Esophagus (tissue), 2 donors: ENCODE measurements at regions not wholly inside any gene's neighbourhood (a gene's known extent, or its start where the extent isn't known, plus 50 kb on each side); places are given as distances from the start of the nearest gene placed in this dataset.
"Not testable (repeated sequence)": the region's sequence is repeated elsewhere in the genome, so short reads cannot be mapped to it uniquely, and the experiment has no call there.

ENCODE experiments used
- H3K27ac ChIP-seq, 2 donors: one replicate each; pipeline ENCODE4 v1.5.1; 2013; ENCODE audit warnings: low read depth in 2 of 2, mild to moderate bottlenecking in 2 of 2, inconsistent platforms in 1 of 2, low read length in 1 of 2, moderate library complexity in 1 of 2
- H3K27me3 ChIP-seq, 2 donors: one replicate each; pipeline ENCODE4 v1.6.1; 2013; ENCODE audit warnings: low read length in 2 of 2, control low read depth in 1 of 2, mild to moderate bottlenecking in 1 of 2; ENCODE audit not compliant: insufficient read depth in 2 of 2, control insufficient read depth in 1 of 2
- H3K36me3 ChIP-seq, 2 donors: one replicate each; pipeline ENCODE4 v1.6.1; 2013; ENCODE audit warnings: low read length in 1 of 2; ENCODE audit not compliant: control insufficient read depth in 2 of 2, insufficient read depth in 2 of 2
- H3K4me1 ChIP-seq, 2 donors: one replicate each; pipeline ENCODE4 v1.6.1; 2013; ENCODE audit warnings: low read length in 1 of 2; ENCODE audit not compliant: control insufficient read depth in 2 of 2, insufficient read depth in 2 of 2
- H3K4me3 ChIP-seq, 2 donors: one replicate each; pipeline ENCODE4 v1.5.1; 2013; ENCODE audit warnings: low read length in 2 of 2, mild to moderate bottlenecking in 2 of 2, low read depth in 1 of 2, moderate library complexity in 1 of 2
- H3K9me3 ChIP-seq, 2 donors: one replicate each; pipeline ENCODE4 v1.6.1; 2013; ENCODE audit warnings: mild to moderate bottlenecking in 2 of 2, low read depth in 1 of 2, low read length in 1 of 2, moderate library complexity in 1 of 2; ENCODE audit not compliant: control insufficient read depth in 2 of 2, insufficient read depth in 1 of 2
- WGBS, 2 donors: extraction: QIAGEN DNeasy Blood & Tissue Kit; methylation state at CpG; one replicate each; pipeline ENCODE4 v1.1.7; 2013; 5-methylcytosine and 5-hydroxymethylcytosine counted together
- donor health status: healthy with polysubstance abuse.
- donor health status: Bipolar disorder and iron deficiency.

DNA sequence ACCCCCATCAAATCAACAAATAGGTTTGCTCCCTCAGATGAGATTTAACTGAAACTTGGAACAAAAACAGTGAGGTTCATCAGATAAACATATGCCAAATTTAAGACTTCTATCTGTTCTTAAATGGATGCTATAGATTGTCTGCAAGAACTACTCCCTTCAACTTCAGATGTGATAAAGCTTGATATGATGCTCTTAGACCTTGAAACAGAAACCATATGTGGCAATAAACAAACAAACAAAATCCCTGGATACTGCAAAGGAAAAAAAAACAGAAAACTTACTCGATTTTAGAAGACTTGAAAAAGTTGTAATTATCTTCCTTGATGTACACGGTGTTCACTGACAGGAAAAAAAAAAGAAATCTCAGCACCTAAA lies 286.1 kb upstream of the USP25 start:
- no peaks in the 10 kb centered on the region for H3K27me3 ChIP-seq
- H3K4me3 ChIP-seq: no peak overlapping the region
- no peaks in the 10 kb centered on the region for H3K36me3 ChIP-seq
- H3K9me3 ChIP-seq: no peaks in the 10 kb centered on the region
- no peaks in the 10 kb centered on the region for H3K4me1 ChIP-seq
- H3K27ac ChIP-seq: no peak overlapping the region
- 44 to 50% methylated on average over 2 of the region's 2 CpGs for WGBS, 2 donors

DNA sequence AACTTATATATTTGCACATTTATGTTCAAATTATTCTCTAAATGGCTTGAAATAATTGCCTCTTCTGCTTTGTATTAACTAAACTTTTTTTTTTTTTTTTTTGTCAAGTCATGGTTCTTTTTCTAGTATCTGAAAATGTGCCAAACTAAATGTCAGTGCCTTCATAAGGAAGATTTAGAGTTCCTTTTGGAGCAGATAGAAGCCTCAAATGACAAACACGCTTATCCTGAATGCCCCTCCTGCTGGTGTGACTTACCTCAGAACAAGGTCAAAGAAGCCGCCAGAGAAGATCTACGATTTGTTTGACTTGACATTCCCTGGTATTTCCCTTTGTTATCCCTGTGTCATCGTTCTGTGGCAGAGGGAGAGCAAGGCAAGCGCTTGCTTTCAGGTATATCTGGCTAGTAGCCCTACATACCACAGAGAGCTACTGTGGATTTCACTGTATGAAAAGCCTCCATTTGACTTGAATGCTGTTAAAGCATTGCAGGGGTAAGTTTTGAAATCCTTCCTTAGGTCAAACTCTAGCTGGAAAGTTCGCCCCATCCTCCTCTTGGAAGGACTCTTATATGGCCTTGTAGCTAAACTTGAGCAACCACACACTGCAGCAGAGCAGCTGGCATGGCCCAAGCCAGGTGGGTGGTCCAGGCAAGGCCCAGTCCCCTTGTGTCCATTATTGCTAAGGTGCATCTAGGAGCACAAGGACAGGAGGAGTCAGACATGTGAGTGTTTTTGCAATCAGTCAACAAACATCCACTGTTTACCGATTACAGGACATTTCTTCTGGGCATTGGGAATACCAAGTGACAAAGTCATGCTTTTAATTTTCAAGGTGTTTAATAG lies 285.4 kb upstream of the USP25 start:
- WGBS, 2 donors: 69 to 75% methylated on average over 7 of the region's 7 CpGs
- no peak overlapping the region for H3K4me3 ChIP-seq
- no peaks in the 10 kb centered on the region for H3K9me3 ChIP-seq
- no peaks in the 10 kb centered on the region for H3K36me3 ChIP-seq
- no peak overlapping the region for H3K27ac ChIP-seq
- H3K4me1 ChIP-seq: no peaks in the 10 kb centered on the region
- no peaks in the 10 kb centered on the region for H3K27me3 ChIP-seq

DNA sequence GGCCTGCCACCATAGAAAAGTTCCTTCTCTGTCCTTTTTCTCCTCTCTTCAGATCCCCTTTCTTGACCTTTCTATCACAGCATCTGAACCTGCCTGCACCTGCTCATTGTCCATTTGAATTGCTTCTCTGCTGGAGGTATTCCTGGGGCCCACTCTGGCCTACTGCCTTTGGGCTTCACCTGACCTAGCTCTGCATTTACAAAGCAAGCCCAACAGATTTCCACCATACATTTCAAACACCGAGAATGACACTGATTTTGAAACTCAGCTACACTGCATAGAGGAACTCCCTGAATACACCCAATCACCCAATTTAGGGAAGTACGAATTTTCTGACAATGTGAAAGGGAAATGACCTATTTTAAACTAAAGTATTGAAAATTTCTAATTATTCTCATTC lies 284.5 kb upstream of the USP25 start:
- Histone ChIP-seq H3K27me3 (no peaks in the 10 kb centered on the region), H3K9me3 (no peaks in the 10 kb centered on the region), H3K27ac (no peak overlapping the region), H3K36me3 (no peaks in the 10 kb centered on the region), H3K4me1 (no peaks in the 10 kb centered on the region), H3K4me3 (no peak overlapping the region)
- 76 to 83% methylated on average over 2 of the region's 2 CpGs for WGBS, 2 donors

DNA sequence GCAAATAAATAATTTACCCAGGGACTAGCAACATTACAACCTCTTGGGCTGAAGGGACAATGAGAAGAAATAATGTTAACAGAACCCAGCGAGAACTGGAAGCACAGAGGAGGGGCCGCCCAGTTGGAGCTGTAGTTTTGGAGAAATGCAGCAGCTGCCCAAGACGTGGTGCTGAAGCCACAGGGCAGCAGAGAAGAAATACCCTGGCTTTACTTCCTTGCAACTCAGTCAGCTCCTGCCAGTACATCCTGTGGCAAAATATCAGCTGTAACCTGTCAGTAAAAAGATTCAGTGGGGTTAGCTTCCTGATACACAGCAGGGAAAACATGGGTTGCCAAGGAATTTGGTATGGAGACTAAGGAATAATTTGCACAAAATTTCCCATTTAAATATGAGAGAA lies 283.6 kb upstream of the USP25 start:
- no peak overlapping the region for H3K4me3 ChIP-seq
- H3K36me3 ChIP-seq: no peaks in the 10 kb centered on the region
- no peaks in the 10 kb centered on the region for H3K4me1 ChIP-seq
- no peak overlapping the region for H3K27ac ChIP-seq
- no peaks in the 10 kb centered on the region for H3K9me3 ChIP-seq
- 67 to 72% methylated on average over 3 of the region's 3 CpGs for WGBS, 2 donors
- no peaks in the 10 kb centered on the region for H3K27me3 ChIP-seq

DNA sequence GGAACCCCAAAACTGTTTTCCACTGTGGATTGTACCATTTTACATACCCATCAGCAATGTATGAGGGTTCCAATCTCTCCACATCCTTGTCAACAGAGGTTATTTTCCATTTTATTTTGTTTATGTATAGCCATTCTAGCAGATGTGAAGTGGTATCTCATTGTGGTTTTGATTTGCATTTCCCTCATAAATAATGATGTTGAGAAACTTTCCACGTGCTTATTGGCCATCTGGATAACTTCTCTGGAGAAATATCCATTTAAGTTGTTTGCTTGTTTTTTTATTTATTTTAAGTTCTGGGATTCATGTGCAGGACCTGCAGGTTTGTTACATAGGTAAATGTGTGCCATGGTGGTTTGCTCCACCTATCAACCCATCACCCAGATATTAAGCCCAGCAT lies 280.2 kb upstream of the USP25 start:
- Histone ChIP-seq H3K4me1 (no peaks in the 10 kb centered on the region), H3K36me3 (no peaks in the 10 kb centered on the region), H3K27me3 (no peaks in the 10 kb centered on the region), H3K4me3 (no peak overlapping the region), H3K27ac (no peak overlapping the region), H3K9me3 (no peaks in the 10 kb centered on the region)
- 68 to 76% methylated on average over 1 of the region's 1 CpG for WGBS, 2 donors

DNA sequence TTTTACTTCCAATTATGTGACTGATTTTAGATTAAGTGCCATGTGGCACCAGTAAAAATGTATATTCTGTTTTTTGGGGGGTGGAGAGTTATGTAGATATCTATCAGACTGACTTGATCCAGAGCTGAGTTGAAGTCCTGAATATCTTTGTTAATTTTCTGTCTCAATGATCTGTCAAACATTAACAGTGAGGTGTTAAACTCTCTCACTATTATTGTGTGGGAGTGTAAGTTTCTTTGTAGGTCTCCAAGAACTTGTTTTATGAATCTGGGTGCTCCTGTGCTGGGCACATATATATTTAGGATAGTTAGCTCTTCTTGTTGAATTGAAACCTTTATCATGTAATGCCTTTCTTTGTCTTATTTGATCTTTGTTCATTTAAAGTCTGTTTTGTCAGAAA lies 276.5 kb upstream of the USP25 start:
- no peaks in the 10 kb centered on the region for H3K36me3 ChIP-seq
- no peaks in the 10 kb centered on the region for H3K27me3 ChIP-seq
- H3K27ac ChIP-seq: no peak overlapping the region
- no peak overlapping the region for H3K4me3 ChIP-seq
- H3K4me1 ChIP-seq: no peaks in the 10 kb centered on the region
- H3K9me3 ChIP-seq: no peaks in the 10 kb centered on the region

DNA sequence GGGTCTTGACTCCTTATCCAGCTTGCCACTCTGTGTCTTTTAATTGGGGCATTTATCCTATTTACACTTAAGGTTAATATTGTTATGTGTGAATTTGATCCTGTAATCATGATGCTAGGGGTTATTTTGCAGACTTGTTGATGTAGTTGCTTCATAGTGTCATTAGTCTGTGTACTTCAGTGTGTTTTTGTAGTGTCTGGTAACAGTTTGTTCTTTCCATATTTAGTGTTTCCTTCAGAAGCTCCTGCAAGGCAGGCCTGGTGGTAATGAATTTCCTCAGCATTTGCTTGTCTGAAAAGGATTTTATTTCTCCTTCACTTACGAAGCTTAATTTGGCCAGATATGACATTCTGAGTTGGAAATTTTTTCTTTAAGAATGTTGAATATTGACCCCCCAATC lies 276.0 kb upstream of the USP25 start:
- not testable (repeated sequence) for H3K4me3 ChIP-seq, H3K36me3 ChIP-seq, H3K9me3 ChIP-seq, H3K27me3 ChIP-seq, H3K27ac ChIP-seq, H3K4me1 ChIP-seq
- WGBS, 2 donors: 88 to 92% methylated on average over 1 of the region's 1 CpG

DNA sequence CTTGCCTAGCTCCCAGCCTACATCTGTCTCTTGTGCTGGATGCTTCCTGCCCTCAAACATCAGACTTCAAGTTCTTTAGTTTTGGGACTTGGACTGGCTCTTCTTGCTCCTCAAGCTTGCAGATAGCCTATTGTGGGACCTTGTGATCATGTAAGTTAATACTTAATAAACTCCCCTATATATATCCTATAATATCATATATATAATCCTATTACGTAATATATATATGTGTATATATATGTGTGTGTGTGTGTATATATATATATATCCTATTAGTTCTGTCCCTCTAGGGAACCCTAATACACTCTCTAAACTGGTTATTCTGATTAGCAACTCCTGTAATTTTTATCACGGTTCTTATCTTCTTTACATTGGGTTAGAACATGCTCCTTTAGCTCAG lies 274.9 kb upstream of the USP25 start:
- H3K27me3 ChIP-seq, H3K27ac ChIP-seq, H3K36me3 ChIP-seq, H3K9me3 ChIP-seq, H3K4me3 ChIP-seq, H3K4me1 ChIP-seq: not testable (repeated sequence)
- 95 to 97% methylated on average over 2 of the region's 2 CpGs for WGBS, 2 donors

DNA sequence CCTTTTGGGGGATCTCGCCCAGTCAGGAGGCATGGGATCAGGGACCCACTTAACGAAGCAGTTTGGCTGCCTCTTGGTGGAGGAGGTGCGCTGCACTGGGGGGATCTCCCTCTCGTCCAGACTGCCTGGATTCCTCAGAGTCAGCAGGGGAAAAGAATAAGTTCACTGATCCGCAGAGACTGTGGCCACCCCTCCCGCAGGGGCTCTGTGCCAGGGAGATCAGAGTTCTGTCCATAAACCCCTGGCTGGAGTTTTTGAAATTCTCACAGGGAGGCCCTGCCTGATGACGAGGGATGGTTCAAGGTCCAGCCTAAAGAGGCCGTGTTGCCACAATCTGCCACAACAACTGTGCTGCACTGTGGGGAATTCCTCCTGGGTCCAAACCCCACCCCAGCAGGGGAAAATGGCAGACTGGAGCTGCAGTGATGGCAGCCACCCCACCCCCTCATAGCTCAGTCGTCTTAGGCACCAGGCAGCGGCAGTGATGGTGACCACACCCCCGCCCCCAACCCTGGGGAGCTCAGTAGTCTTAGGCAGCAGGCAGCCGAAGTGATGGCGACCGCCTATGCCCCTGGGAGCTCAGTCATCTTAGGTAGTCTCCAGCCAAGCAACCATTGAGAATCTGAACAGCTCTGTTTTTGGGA lies 273.8 kb upstream of the USP25 start:
- Histone ChIP-seq H3K4me3 (no peak overlapping the region), H3K27ac (no peak overlapping the region), H3K36me3 (no peaks in the 10 kb centered on the region), H3K4me1 (no peaks in the 10 kb centered on the region), H3K9me3 (no peaks in the 10 kb centered on the region), H3K27me3 (no peaks in the 10 kb centered on the region)
- 86 to 91% methylated on average over 14 of the region's 14 CpGs for WGBS, 2 donors

DNA sequence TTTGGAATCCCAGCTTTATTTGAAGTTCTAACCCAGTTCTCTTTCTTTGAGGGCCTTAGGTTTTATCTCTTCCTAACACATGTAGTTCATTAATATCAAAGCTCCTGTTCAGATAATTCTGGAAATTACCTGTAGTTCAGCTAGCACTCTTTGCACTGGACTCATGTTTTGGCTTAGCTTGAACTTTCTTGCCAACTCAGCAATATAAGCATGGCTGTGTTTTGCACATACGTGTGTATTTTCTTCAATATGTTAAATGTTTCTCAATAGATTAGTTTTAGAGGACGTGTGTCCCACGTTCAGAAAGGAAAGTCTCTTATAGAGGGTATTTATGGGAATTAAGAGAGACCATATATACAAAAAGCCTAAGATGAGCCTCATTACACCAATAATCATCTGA lies 271.8 kb upstream of the USP25 start:
- 88 to 93% methylated on average over 3 of the region's 3 CpGs for WGBS, 2 donors
- Histone ChIP-seq H3K27ac (no peak overlapping the region), H3K4me1 (no peaks in the 10 kb centered on the region), H3K36me3 (no peaks in the 10 kb centered on the region), H3K27me3 (no peaks in the 10 kb centered on the region), H3K9me3 (no peaks in the 10 kb centered on the region), H3K4me3 (no peak overlapping the region)
